ENCODE measurements at regions not wholly inside any gene's neighbourhood (a gene's known extent, or its start where the extent isn't known, plus 50 kb on each side); places are given as distances from the start of the nearest gene placed in this dataset.

DNA sequence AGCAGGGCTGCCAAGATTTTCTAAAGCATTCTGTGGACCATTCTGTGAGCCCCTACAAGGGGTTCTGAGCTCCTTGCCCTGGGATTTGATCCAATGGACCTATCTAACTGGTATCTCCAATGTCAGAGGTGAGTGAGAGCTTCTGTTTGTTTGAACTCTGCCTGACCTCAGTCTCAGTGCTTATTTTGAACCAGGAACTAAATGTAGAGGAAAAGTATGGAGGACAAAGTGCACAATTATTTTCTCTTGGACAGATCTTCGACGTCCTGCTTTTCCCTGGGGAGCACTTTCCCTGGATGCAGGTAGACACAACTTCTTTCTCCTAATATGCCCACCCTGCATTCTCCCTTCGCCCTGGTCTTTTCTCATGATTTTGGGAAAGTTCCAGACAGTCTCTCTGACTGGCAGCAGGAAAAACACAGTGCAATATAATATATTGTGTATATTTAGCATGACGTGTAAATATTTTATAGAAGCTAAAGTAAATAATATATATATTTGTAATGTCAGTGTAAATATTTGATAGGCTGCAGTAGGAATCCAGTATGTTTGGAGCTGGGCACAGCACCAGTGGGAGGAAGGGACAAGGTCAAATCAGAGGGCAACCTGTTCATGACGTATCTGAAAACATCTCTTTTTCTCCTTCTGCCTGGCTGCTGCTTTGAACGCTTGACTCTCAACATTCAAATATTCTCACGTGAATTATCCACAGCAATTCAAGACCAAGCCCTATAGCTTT is 184.0 kb upstream of the LYZL1 start:
- no peak for DNase-seq (ENCODE audit: low spot score)
- in situ Hi-C loops (cut with MboI; ENCODE audit: low sequenced_read_pairs, unreplicated experiment), result no loop called here
- TF ChIP-seq, protein P1, sequence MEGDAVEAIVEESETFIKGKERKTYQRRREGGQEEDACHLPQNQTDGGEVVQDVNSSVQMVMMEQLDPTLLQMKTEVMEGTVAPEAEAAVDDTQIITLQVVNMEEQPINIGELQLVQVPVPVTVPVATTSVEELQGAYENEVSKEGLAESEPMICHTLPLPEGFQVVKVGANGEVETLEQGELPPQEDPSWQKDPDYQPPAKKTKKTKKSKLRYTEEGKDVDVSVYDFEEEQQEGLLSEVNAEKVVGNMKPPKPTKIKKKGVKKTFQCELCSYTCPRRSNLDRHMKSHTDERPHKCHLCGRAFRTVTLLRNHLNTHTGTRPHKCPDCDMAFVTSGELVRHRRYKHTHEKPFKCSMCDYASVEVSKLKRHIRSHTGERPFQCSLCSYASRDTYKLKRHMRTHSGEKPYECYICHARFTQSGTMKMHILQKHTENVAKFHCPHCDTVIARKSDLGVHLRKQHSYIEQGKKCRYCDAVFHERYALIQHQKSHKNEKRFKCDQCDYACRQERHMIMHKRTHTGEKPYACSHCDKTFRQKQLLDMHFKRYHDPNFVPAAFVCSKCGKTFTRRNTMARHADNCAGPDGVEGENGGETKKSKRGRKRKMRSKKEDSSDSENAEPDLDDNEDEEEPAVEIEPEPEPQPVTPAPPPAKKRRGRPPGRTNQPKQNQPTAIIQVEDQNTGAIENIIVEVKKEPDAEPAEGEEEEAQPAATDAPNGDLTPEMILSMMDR (IDR thresholded peaks at IDR 0.05; ENCODE audit: borderline replicate concordance, control extremely low read depth, extremely low read depth, insufficient read depth, missing control alignments), result no peak

DNA sequence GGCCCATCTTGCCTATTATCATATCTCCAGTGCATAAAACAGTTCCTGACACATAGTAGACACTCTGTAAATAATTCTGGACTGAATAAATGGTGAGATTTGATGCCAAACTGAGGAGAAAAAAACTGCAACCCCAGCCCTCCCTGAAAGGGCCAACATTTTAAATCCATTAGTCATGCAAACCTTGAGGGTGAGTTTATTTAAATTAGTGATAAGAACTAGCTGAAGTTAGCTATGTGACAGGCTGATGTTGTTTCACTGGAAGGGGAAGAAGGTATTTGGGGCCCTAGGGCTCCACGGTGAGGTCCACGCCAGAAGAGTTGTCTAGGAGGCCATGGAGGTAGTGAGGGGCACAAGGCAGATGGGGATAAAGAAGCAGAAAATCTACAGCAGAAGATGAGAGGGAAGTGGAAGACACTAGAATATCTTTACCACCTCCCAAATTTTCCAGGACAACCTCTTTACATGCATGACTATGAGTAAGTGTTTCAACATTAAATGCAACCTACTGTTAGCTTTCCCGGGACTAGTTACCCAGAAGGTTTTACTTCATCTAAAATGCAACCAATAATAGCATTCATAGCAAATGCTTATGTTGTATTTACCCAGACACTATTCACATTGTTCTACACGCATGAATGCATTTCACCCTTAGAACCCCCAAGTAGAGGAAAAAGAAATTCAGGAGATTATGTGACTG is 183.2 kb upstream of the LYZL1 start:
- DNase-seq (ENCODE audit: low spot score), result no peak
- TF ChIP-seq, protein P1 (IDR thresholded peaks at IDR 0.05; ENCODE audit: borderline replicate concordance, control extremely low read depth, extremely low read depth, insufficient read depth, missing control alignments), result no peak
- in situ Hi-C loops (cut with MboI; ENCODE audit: low sequenced_read_pairs, unreplicated experiment), result no loop called here

DNA sequence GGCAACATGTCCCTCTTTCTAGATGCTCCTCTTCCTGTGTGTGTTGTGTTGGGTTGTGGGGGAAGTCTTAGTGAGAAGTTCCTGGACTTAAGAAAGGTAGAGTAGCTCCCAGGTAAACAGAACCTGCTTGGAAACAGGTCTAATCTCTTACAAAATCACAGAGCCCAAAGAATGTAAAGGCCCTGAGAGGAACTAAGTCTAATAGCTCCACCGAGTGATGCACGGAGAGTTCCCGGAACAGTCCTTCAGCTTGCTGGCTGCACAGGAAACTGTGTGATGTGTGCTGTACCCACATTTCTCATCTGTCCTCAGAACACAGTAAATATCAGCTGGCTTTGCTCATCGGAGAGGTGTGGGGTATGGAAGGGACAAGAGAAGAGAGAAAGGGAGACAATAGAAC is 182.6 kb upstream of the LYZL1 start:
- no peak for DNase-seq (ENCODE audit: low spot score)
- in situ Hi-C loops (cut with MboI; ENCODE audit: low sequenced_read_pairs, unreplicated experiment), result no loop called here
- TF ChIP-seq, protein P1 (IDR thresholded peaks at IDR 0.05; ENCODE audit: borderline replicate concordance, control extremely low read depth, extremely low read depth, insufficient read depth, missing control alignments), result no peak

DNA sequence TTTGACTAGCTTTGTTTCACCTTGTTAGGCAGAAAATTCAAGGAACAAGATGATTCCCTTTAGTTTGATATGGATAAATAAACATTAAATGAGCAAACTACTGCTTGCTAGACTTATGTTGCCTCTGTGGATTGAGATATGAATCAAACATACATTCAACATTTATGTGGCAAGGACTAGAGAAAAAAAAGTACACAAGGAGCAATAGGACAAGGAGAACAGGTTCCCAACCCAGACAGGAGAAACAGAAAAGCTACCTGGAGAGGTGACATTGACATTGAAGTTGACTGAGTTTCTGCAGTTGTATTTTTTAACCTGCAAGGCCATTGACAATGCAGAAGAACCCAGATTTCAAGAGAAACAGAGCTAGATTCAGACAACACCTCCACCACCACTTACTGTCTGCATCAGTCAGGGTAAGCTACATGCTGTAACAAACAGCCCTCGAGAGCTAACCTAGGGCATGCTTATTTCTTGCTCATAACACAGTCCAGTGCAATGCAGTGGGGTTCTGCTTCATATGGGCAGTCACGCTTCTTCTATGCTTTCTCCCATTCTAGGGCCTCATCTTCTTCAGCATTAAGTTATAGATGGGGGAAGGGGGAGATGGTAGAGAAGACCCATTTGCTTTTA is 180.9 kb upstream of the LYZL1 start:
- in situ Hi-C loops (cut with MboI; ENCODE audit: low sequenced_read_pairs, unreplicated experiment), result no loop called here
- DNase-seq (ENCODE audit: low spot score), result no peak
- TF ChIP-seq, protein P1 (IDR thresholded peaks at IDR 0.05; ENCODE audit: borderline replicate concordance, control extremely low read depth, extremely low read depth, insufficient read depth, missing control alignments), result no peak

DNA sequence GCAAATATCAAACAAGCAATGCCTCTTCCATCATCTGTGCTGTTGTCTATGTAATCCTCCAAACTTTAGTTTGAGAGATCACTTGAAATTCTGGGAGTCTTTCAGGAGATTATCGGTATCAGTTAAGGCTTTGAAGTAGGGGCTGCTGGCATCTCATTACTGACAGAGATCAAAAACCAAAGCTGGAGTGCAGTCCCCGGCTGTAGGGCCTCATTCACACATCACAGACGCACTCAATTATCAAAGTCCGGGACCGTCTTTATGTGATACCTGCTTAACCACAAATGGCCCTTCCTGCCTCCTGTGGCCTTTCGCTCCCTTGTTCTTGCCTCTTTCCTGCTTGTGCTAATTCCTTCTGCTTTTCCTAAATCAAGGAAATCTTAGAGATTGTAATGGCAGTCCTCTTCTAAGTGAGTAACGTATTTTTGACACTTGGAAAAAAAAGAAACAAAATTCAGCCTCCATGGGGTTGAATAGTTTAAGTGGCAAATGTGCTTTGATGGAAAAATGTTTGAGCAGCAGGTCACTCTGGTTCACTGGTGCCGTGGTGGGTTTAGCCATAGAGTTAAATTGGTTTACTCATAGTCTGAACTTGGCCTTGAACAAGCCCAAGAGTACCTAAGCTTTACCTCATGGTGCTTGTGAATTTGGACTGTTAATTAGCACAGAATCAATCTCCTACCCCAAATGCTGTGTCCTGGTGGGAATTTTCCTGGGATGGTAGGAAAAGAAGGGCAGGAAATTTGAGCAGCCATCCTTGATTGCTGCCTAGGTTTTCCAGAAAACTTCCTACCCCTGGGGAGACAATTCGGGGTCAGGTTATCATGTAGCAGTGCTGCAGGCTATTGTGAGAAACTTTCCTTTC is 178.9 kb upstream of the LYZL1 start:
- TF ChIP-seq, protein P1 (IDR thresholded peaks at IDR 0.05; ENCODE audit: borderline replicate concordance, control extremely low read depth, extremely low read depth, insufficient read depth, missing control alignments), result no peak
- in situ Hi-C loops (cut with MboI; ENCODE audit: low sequenced_read_pairs, unreplicated experiment), result no loop called here
- DNase-seq (ENCODE audit: low spot score), result no peak
